Adipocyte (in vitro differentiated cells): ENCODE measurements at regions not wholly inside any gene's neighbourhood (a gene's known extent, or its start where the extent isn't known, plus 50 kb on each side); places are given as distances from the start of the nearest gene placed in this dataset.
A peak's percentile ranks its signal among the peaks of the same experiment; 100 is the strongest.
"Not testable (repeated sequence)": the region's sequence is repeated elsewhere in the genome, so short reads cannot be mapped to it uniquely, and the experiment has no call there.

Experiments
- DNase-seq: peaks from one replicate; pipeline ENCODE4 v3.0.0-alpha.2; 2015; ENCODE audit warnings: low read depth
- H3K27me3 ChIP-seq: replicated peaks from 2 replicates; pipeline ENCODE4 v1.7.0; 2013; ENCODE audit warnings: mild to moderate bottlenecking, low read length, moderate library complexity; ENCODE audit not compliant: control insufficient read depth, insufficient read depth
- H3K36me3 ChIP-seq: 2 replicates; pipeline ENCODE4 v1.7.0; 2013; ENCODE audit warnings: low read length, mild to moderate bottlenecking, moderate library complexity; ENCODE audit not compliant: control insufficient read depth, insufficient read depth, severe bottlenecking
- H3K4me1 ChIP-seq: 2 replicates; pipeline ENCODE4 v1.7.0; 2013; ENCODE audit warnings: mild to moderate bottlenecking, low read length, moderate library complexity; ENCODE audit not compliant: control insufficient read depth, insufficient read depth
- H3K4me3 ChIP-seq: 2 replicates; pipeline ENCODE4 v1.7.0; 2013; ENCODE audit warnings: mild to moderate bottlenecking, low read length, moderate library complexity
- H3K9ac ChIP-seq: 2 replicates; pipeline ENCODE4 v1.7.0; 2013; ENCODE audit warnings: mild to moderate bottlenecking, low read length, moderate library complexity
- H3K9me3 ChIP-seq: 2 replicates; pipeline ENCODE4 v1.7.0; 2013; ENCODE audit warnings: mild to moderate bottlenecking, low read length, moderate library complexity; ENCODE audit not compliant: control insufficient read depth

DNA sequence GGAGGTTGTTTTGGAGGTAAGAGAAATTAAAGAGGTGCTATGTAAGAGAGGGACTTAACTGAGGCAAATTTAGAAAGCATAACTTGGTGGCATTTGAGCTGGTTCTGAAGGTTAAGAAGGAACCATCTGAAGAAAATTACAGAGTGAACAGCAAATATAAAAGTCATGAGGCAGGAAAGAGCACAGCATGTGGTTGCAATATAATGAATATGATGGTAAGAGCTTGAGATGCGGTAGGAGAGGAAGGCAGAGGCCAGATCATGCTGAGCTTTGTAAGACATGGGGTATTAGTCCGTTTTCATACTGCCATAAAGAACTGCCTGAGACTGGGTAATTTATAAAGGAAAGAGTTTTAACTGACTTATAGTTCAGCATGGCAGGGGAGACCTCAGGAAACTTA lies 279.1 kb downstream of the UTRN start:
- no peak for DNase-seq
- no peak overlapping the region for H3K4me3 ChIP-seq
- no peaks in the 10 kb centered on the region for H3K4me1 ChIP-seq
- no peaks in the 10 kb centered on the region for H3K27me3 ChIP-seq
- no peak overlapping the region for H3K9ac ChIP-seq
- peaks cover 30% of the 10 kb centered on the region for H3K36me3 ChIP-seq
- H3K9me3 ChIP-seq, result no peaks in the 10 kb centered on the region

DNA sequence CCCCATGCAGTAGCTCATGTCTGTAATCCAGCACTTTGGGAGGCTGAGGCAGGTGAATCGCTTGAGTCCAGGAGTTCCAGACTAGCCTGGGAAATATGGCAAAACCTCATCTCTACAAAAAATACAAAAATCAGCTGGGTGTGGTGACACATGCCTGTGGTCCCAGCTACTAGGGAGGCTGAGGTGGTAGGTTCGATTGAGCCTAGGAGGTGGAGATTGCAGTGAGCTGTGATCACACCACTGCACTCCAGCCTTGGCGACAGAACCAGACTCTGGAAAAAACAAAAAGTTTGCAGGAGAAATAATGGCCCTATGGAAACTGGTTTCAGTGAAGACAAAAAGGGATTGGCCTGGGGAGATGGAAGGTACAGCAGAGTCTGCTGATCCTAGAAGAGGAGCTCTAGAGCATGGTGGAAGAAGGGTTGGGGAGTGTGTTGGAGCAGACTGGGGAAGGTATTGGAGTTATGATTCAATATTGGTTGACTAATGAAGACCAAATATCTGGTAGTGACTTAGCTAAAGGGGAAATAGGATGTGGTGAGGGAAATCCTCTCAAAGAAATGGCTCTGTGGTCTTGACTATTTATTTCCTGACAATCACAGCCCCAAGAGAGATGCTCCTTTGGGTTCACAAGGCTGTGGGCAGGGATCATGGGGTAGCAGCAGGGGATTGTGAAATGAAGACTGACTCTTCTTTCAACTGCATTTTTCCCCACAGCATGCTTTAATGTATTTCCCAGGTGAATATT lies 281.9 kb downstream of the UTRN start:
- H3K4me1 ChIP-seq, result no peaks in the 10 kb centered on the region
- no peaks in the 10 kb centered on the region for H3K27me3 ChIP-seq
- DNase-seq, result no peak
- H3K9me3 ChIP-seq, result no peaks in the 10 kb centered on the region
- H3K4me3 ChIP-seq, result no peak overlapping the region
- H3K9ac ChIP-seq, result no peak overlapping the region
- H3K36me3 ChIP-seq, result peaks cover 42% of the 10 kb centered on the region

DNA sequence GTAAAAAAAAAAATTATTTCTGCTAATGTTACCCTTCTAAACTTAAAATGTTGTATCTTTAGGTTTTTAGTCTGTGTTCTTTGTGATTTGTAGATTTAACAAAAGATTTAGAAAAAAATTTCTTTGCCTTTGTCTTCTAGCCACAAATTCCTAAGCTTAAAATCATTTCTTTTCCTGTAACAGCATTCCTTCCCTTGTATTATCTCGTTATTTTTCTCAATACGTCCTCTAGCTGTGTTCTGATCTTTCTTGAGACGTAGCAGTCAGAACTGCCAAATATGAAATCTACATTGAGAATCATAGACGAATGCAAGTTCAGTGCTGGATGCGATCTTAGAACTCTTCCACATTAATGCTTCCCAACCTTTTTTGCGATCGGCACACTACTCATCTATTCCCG lies 283.1 kb downstream of the UTRN start:
- no peak for DNase-seq
- H3K4me3 ChIP-seq, result no peak overlapping the region

DNA sequence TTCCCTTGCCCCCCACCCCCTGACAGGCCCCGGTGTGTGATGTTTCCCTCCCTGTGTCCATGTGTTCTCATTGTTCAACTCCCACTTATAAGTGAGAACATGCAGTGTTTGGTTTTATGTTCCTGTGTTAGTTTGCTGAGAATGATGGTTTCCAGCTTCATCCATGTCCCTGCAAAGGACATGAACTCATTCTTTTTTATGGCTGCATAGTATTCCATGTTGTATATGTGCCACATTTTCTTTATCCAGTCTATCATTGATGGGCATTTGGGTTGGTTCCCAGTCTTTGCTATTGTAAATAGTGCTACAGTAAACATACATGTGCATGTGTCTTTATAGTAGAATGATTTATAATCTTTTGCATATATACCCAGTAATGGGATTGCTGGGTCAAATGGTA lies 287.4 kb downstream of the UTRN start:
- DNase-seq, H3K9ac ChIP-seq, H3K9me3 ChIP-seq, H3K4me3 ChIP-seq, H3K4me1 ChIP-seq, H3K27me3 ChIP-seq: not testable (repeated sequence)
- H3K36me3 ChIP-seq, result peaks cover 33% of the 10 kb centered on the region

More for the DNA sequence above, 283.1 kb downstream of the UTRN start:
- Histone ChIP-seq H3K4me1 (no peaks in the 10 kb centered on the region), H3K9me3 (no peaks in the 10 kb centered on the region), H3K27me3 (no peaks in the 10 kb centered on the region), H3K36me3 (peaks cover 34% of the 10 kb centered on the region), H3K9ac (no peak overlapping the region)

DNA sequence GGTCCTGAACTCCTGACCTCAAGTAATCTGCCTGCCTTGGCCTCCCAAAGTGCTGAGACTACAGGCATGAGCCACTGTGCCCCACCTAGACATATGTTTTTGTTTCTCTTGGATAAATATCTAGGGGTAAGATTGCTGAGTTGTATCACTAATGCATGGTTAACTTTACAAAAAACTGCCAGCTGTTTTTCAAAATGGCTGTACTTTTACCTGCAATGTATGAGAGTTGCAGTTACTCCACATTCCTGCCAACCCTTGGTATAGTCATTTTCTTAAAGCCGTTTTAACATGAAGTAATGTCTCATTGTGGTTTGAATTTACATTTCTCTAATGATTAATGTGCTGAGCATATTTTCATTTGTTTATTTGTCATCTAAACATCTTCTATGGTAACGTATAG lies 289.7 kb downstream of the UTRN start:
- Histone ChIP-seq H3K36me3 (peaks cover 30% of the 10 kb centered on the region), H3K9me3 (no peaks in the 10 kb centered on the region), H3K4me1 (peaks cover 15% of the 10 kb centered on the region), H3K4me3 (no peak overlapping the region), H3K27me3 (no peaks in the 10 kb centered on the region), H3K9ac (no peak overlapping the region)
- DNase-seq, result no peak

DNA sequence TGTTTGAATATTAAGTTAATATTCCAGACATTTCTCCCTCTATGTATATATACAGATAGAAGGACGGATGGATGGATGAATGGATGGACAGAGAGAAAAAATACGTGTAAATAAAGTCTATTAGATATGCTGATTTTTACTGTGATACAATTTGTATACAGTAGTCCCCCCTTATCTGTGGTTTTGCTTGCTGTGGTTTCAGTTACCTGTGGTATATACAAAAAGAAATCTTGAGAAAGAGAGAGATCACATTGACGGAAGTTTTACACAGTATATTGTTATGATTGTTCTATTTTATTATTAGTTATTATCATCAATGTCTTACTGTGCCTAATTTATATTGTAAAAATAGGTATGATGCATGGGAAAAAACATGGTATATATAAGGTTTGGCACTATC lies 290.2 kb downstream of the UTRN start:
- no peak overlapping the region for H3K9ac ChIP-seq
- no peak for DNase-seq
- H3K27me3 ChIP-seq, result no peaks in the 10 kb centered on the region
- no peaks in the 10 kb centered on the region for H3K9me3 ChIP-seq
- H3K4me1 ChIP-seq, result peaks cover 21% of the 10 kb centered on the region
- peaks cover 27% of the 10 kb centered on the region for H3K36me3 ChIP-seq
- no peak overlapping the region for H3K4me3 ChIP-seq

DNA sequence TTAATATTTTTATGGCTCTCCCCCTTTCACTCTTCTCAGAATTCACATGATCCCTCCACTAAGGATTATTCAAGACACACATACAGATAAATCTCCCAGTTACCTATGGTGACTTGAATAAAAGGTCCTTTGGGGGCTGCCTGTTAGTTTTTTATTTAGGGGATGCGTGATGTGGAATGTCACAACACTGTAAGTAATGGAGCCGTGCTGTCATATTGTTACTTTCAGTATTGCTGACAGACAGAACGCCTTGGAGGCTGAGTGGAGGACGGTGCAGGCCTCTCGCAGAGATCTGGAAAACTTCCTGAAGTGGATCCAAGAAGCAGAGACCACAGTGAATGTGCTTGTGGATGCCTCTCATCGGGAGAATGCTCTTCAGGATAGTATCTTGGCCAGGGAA lies 291.7 kb downstream of the UTRN start:
- DNase-seq, result no peak
- H3K4me3 ChIP-seq, result no peak overlapping the region
- no peak overlapping the region for H3K9ac ChIP-seq
- no peaks in the 10 kb centered on the region for H3K9me3 ChIP-seq
- no peaks in the 10 kb centered on the region for H3K27me3 ChIP-seq
- peaks cover 23% of the 10 kb centered on the region for H3K36me3 ChIP-seq
- peaks cover 36% of the 10 kb centered on the region for H3K4me1 ChIP-seq

DNA sequence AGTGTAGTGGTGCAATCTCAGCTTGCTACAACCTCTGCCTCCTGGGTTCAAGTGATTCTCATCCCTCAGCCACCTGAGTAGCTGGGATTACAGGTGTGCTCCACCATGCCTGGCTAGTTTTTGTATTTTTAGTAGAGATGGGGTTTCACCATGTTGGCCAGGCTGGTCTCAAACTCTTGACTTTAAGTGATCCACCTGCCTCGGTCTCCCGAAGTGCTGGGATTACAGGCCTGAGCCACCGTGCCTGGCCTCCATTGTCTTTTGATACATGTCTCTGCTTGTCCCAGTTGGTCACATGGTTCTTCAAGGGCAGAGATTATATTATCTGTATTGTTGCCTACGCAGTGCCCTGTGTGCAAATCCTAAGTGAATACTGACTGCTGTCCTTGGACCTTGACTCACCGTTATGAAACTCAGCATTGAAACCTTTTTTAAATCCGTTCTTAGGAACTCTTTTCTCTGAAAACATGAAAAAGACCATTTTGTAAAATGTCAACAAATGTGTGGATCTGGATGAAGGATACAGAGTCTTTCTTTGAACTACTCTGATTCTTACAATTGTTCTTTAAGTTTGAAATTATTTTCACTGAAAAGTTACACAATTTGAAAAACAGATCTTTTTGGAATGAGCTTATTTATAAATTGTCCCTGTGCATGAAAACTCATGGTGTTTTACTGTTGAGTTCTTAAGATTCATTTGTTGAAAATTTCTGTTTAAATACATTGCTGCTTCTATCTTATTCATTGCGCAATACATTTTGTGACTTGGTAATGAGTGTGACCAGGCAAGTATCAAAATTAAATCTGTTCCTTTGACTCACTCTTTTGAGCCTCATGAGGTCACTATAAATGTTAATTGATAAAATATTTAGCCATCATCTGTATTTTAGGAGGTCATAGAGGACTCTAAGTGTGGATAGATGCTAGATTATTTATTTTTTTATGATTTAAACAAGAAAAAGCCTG lies 293.5 kb downstream of the UTRN start:
- no peak overlapping the region for H3K9ac ChIP-seq
- peak; percentile 78 for DNase-seq
- H3K27me3 ChIP-seq, result no peaks in the 10 kb centered on the region
- no peaks in the 10 kb centered on the region for H3K9me3 ChIP-seq
- H3K4me1 ChIP-seq, result peaks cover 54% of the 10 kb centered on the region
- H3K4me3 ChIP-seq, result no peak overlapping the region
- H3K36me3 ChIP-seq, result peaks cover 23% of the 10 kb centered on the region

DNA sequence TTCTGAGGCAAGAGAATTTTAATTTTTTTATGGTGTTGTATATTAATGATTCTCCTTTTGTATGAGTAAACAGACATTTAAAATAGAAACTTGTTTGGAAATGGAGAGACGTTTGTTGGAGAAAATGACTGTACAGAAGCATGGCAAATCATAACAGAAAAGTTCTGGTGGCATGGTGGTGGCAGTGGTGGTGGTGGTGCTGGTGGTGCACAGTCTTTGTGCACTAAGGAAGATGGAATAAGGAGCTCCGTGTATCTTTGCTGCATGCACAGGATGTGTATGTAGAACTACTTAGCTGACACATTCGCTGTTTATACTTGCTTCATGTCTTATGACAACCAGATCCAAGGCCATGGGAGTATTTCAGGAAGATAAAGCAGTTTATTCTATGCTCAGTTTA lies 294.9 kb downstream of the UTRN start:
- no peak overlapping the region for H3K4me3 ChIP-seq
- H3K4me1 ChIP-seq, result peaks cover 67% of the 10 kb centered on the region
- no peak overlapping the region for H3K9ac ChIP-seq
- no peaks in the 10 kb centered on the region for H3K9me3 ChIP-seq
- H3K36me3 ChIP-seq, result peaks cover 23% of the 10 kb centered on the region
- H3K27me3 ChIP-seq, result no peaks in the 10 kb centered on the region
- no peak for DNase-seq

DNA sequence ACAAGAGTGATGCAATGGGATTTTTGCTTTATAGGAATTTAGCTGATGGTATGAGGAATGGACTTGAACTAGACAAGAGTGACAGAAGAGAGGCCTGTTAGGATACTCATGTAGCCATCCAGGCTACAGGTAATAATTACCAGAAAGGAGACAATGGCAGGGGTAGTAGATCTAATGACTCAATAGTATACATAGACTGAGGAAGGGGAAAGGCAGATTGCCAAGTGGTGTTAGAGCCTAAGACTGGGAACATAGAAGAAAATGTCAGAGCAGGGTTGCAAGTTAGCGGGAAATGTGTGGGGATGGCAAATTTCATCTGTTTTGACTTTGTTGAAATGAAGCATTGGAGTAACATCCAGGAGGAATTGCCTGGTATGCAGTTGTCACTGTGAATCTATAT lies 295.6 kb downstream of the UTRN start:
- Histone ChIP-seq H3K9ac (no peak overlapping the region), H3K4me1 (peaks cover 72% of the 10 kb centered on the region), H3K4me3 (no peak overlapping the region), H3K36me3 (peaks cover 23% of the 10 kb centered on the region), H3K9me3 (no peaks in the 10 kb centered on the region), H3K27me3 (no peaks in the 10 kb centered on the region)
- DNase-seq, result no peak

DNA sequence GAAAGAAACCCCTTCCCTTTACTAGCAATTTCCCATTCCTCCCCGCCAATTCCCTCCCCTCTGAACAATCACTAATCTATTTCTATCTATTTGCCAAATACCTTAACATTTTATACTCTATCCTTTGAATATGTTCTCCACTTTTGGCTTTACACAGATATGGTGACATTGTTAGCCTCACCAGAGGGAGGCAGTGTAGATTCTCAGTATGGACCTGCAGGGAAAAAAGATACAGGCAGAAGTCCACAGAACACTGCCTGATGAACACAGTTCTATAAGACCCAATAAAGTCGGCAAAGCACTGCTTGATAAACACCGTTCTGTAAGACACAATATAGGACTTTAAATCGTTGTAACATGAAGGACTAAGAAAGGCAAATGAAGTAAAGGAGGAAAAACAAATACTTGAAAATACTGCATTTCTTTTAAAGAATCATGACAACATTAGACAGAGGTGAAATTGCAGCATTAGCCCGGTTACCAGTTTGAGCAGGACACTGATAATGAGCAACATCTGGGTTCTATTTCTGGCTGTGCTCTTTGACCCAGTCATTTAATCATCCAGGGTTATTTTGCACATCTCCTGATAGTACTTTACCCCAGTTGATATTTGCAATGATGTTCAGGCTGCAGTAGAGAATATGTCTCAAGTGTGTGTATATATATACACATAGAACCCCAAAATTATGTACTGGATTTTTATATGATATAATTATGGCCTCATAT lies 296.8 kb downstream of the UTRN start:
- no peaks in the 10 kb centered on the region for H3K27me3 ChIP-seq
- H3K9ac ChIP-seq, result peak overlapping the region; percentile 80
- DNase-seq, result no peak
- peaks cover 21% of the 10 kb centered on the region for H3K36me3 ChIP-seq
- H3K4me3 ChIP-seq, result peak overlapping the region; percentile 80
- H3K4me1 ChIP-seq, result peaks cover 81% of the 10 kb centered on the region
- no peaks in the 10 kb centered on the region for H3K9me3 ChIP-seq
